Thoracic aorta (tissue), 2 donors: ENCODE measurements at regions not wholly inside any gene's neighbourhood (a gene's known extent, or its start where the extent isn't known, plus 50 kb on each side); places are given as distances from the start of the nearest gene placed in this dataset.

Source experiments
- ATAC-seq: fragments of 150-250 bp; one replicate; pipeline ENCODE4 v1.8.0; 2017; ENCODE audit warnings: low read depth; ENCODE audit not compliant: insufficient number of reproducible peaks, low FRiP score
- DNase-seq: peaks from one replicate; pipeline ENCODE4 v3.0.0-alpha.2; 2020; ENCODE audit warnings: low spot score
- H3K27ac ChIP-seq, 2 donors: fragments of 200-600 bp; sonication (generic); 1 replicate in 1 of 2; 2 replicates in 1 of 2; pipeline ENCODE4 v1.5.1; 2016; ENCODE audit warnings: mild to moderate bottlenecking in 2 of 2, moderate library complexity in 2 of 2
- H3K27me3 ChIP-seq: fragments of 200-600 bp; sonication (generic); replicated peaks from 2 replicates; pipeline ENCODE4 v1.6.0; 2016; ENCODE audit warnings: mild to moderate bottlenecking; ENCODE audit not compliant: insufficient read depth
- H3K36me3 ChIP-seq: fragments of 200-600 bp; sonication (generic); one replicate; pipeline ENCODE4 v1.5.1; 2016
- H3K4me1 ChIP-seq, 2 donors: fragments of 200-600 bp; sonication (generic); 1 replicate in 1 of 2; 2 replicates in 1 of 2; pipeline versions ENCODE4 v1.5.1 to v1.6.0; 2016; ENCODE audit warnings: low read depth in 2 of 2, mild to moderate bottlenecking in 1 of 2; ENCODE audit not compliant: control insufficient read depth in 1 of 2
- H3K4me3 ChIP-seq: fragments of 200-600 bp; sonication (generic); 2 replicates; pipeline ENCODE4 v1.5.1; 2016; ENCODE audit warnings: mild to moderate bottlenecking
- H3K9me3 ChIP-seq: fragments of 200-600 bp; sonication (generic); 2 replicates; pipeline ENCODE4 v1.5.1; 2016
- TF ChIP-seq, protein P1 (sequence below): fragments of 200-600 bp; sonication (generic); IDR thresholded peaks from one replicate; pipeline ENCODE4 v1.5.1; 2019; ENCODE audit warnings: antibody characterized with exemption

DNA sequence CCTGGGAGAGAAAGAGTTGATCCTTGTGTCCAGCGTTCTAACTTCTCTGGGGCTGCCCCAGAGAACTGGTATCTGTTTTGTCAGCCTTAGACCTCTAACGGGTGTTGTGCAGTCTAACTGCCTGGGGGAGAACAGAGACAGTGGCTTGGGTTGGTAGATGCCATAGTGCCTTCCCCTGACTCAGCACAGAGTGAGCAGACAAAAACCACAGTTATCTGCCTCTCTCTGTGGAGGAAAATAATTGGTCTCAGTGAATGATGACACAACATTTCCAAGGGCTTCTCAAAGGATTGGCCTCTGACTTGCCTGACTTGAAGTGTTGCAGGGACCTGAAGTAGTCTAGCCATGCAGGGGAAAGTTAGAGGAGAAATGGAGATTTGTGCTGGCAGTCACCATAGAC, 226.2 kb upstream of the MAN1A1 start:
- peaks cover 7% of the 10 kb centered on the region for H3K9me3 ChIP-seq
- H3K4me1 ChIP-seq: no peaks in the 10 kb centered on the region
- no peak overlapping the region for H3K4me3 ChIP-seq
- H3K27me3 ChIP-seq: no peaks in the 10 kb centered on the region
- TF ChIP-seq, protein P1, sequence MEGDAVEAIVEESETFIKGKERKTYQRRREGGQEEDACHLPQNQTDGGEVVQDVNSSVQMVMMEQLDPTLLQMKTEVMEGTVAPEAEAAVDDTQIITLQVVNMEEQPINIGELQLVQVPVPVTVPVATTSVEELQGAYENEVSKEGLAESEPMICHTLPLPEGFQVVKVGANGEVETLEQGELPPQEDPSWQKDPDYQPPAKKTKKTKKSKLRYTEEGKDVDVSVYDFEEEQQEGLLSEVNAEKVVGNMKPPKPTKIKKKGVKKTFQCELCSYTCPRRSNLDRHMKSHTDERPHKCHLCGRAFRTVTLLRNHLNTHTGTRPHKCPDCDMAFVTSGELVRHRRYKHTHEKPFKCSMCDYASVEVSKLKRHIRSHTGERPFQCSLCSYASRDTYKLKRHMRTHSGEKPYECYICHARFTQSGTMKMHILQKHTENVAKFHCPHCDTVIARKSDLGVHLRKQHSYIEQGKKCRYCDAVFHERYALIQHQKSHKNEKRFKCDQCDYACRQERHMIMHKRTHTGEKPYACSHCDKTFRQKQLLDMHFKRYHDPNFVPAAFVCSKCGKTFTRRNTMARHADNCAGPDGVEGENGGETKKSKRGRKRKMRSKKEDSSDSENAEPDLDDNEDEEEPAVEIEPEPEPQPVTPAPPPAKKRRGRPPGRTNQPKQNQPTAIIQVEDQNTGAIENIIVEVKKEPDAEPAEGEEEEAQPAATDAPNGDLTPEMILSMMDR: no peak
- ATAC-seq: no peak
- H3K27ac ChIP-seq: no peak overlapping the region
- H3K36me3 ChIP-seq: no peaks in the 10 kb centered on the region
- no peak for DNase-seq

DNA sequence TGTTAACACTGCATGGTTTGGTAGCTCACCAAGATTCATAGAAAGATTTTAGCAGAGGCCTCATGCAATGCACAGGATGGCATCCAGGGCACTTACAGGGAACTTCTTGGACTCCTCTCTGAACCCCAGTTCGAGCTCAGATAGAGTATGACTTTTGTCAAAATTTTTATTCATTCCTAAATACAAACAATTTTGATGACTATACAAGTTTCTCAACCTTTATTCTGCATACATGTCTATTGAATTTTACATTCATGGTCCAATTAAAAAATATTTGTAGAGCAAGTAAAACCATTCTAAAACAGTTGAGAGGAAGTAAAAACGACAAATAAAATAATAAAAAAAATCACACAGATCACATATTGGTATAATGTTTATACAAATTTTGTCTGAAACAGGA, 219.0 kb upstream of the MAN1A1 start:
- no peaks in the 10 kb centered on the region for H3K9me3 ChIP-seq
- H3K27ac ChIP-seq: no peak overlapping the region
- H3K36me3 ChIP-seq: no peaks in the 10 kb centered on the region
- H3K4me3 ChIP-seq: no peak overlapping the region
- ATAC-seq (no peak), DNase-seq (no peak)
- H3K27me3 ChIP-seq: no peaks in the 10 kb centered on the region
- TF ChIP-seq, protein P1: no peak
- no peaks in the 10 kb centered on the region for H3K4me1 ChIP-seq

DNA sequence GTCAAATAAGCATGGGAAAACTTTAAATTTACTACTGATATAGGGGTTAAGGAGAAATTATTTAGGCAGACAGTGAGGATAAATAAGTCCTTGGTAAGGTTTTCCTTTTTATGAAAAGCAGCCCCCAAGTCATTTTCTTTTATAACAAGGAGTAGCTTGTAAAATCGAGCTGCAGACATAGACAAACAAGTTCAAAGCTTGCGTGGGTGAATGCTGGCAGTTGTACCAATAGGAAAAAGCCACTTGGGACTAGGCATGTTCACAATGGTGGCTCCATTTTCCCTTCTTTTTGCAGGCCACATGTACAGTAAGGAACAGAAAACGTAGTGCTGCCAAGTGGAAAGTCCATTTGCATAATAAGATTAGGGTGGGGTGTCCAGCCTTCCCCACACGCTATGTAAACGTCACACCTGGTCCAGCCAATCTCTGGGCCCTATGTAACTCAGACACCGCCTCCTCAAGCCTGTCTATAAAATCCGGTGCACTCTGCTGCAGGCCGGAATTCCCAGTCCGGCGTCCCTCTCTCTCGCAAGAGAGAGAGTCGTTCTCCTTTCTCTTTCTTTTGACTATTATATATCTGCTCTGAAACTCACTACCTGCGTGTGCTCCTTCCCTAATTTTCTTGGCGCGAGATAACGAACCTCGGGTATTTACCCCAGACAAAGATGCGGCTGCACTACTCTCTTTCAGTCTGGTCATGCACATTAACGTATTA, 217.1 kb upstream of the MAN1A1 start:
- no peak overlapping the region for H3K4me3 ChIP-seq
- no peaks in the 10 kb centered on the region for H3K36me3 ChIP-seq

DNA sequence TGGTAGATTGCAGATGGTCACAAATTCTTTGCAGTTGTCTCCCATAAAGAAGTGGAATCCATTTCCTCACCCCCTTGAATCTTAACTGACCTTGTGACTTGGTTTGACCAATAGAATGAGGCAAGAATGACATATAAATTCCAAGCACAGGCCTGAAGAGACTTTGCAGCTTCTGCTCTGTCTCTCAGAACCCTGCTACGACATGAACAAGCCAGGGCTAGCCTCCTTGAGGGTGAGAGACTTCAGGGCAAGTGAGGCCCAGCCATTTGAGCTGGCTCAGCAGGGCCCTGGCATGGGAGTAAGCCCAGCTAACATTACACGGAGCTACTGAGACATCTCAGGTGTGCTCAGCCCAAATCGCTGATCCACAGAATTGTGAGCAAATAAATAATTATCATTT, 216.3 kb upstream of the MAN1A1 start:
- H3K9me3 ChIP-seq: no peaks in the 10 kb centered on the region

More for the DNA sequence above, 217.1 kb upstream of the MAN1A1 start:
- Histone ChIP-seq H3K4me1 (no peaks in the 10 kb centered on the region), H3K27ac (no peak overlapping the region), H3K27me3 (no peaks in the 10 kb centered on the region), H3K9me3 (no peaks in the 10 kb centered on the region)
- DNase-seq (no peak), ATAC-seq (no peak)
- TF ChIP-seq, protein P1: no peak

DNA sequence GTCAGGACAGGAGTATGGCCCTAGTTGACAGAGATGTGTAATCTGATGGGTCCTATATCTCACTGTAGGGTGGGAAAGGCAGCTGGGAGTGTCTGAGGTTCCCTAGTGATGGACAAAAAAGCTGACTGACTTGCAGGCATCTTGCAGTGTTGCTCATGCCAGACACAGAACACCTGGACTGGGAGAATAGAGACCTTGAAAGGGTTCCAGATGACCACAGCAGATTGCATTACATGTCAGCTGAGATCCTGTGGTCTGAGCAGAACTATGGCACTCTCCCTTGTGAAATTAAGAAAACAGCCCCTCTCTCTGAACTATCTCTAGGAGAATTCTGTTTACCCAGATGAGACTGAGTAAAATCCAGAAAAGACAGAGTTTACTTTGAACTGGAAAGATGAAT, 212.6 kb upstream of the MAN1A1 start:
- no peak overlapping the region for H3K4me3 ChIP-seq
- no peaks in the 10 kb centered on the region for H3K4me1 ChIP-seq
- no peaks in the 10 kb centered on the region for H3K9me3 ChIP-seq
- H3K36me3 ChIP-seq: no peaks in the 10 kb centered on the region
- H3K27me3 ChIP-seq: no peaks in the 10 kb centered on the region
- no peak overlapping the region for H3K27ac ChIP-seq
- ATAC-seq (no peak), DNase-seq (no peak)
- TF ChIP-seq, protein P1: no peak

More for the DNA sequence above, 216.3 kb upstream of the MAN1A1 start:
- no peaks in the 10 kb centered on the region for H3K36me3 ChIP-seq
- no peaks in the 10 kb centered on the region for H3K27me3 ChIP-seq
- H3K27ac ChIP-seq: no peak overlapping the region
- no peak for ATAC-seq
- TF ChIP-seq, protein P1: no peak
- no peak for DNase-seq
- H3K4me1 ChIP-seq: no peaks in the 10 kb centered on the region
- H3K4me3 ChIP-seq: no peak overlapping the region
